DND-41 (cell line): ENCODE measurements at regions not wholly inside any gene's neighbourhood (a gene's known extent, or its start where the extent isn't known, plus 50 kb on each side); places are given as distances from the start of the nearest gene placed in this dataset.

Experiments
- ATAC-seq: fragments of 200-7000 bp; cut with Tn5 transposase; 3 replicates; pipeline ENCODE4 v1.9.1; 2021; ENCODE audit warnings: low read depth; ENCODE audit not compliant: insufficient read depth
- DNase-seq: peaks from one replicate; pipeline ENCODE4 v3.0.0-alpha.2; 2020
- H2AFZ ChIP-seq: 2 replicates; pipeline ENCODE4 v1.6.0; 2012; ENCODE audit warnings: low read depth, low read length
- H3K27ac ChIP-seq: 2 replicates; pipeline ENCODE4 v1.5.1; 2012; ENCODE audit warnings: low read length, inconsistent platforms
- H3K27me3 ChIP-seq: fragments of 200-600 bp; sonication (generic); 2 replicates; pipeline ENCODE4 v1.6.0; 2012; ENCODE audit warnings: low read length, mild to moderate bottlenecking, inconsistent platforms; ENCODE audit not compliant: insufficient read depth, poor library complexity
- H3K36me3 ChIP-seq: 2 replicates; pipeline ENCODE4 v1.5.1; 2012; ENCODE audit warnings: low read length, inconsistent platforms; ENCODE audit not compliant: insufficient read depth
- H3K4me1 ChIP-seq: 2 replicates; pipeline ENCODE4 v1.5.1; 2012; ENCODE audit warnings: mild to moderate bottlenecking, low read length; ENCODE audit not compliant: insufficient read depth
- H3K4me2 ChIP-seq: 2 replicates; pipeline ENCODE4 v1.6.0; 2012; ENCODE audit warnings: mild to moderate bottlenecking, moderate library complexity, low read length, inconsistent platforms; ENCODE audit not compliant: insufficient read depth
- H3K4me3 ChIP-seq, 2 experiments: fragments of 200-600 bp in 1 of 2; shearing (Covaris generic) in 1 of 2; 2 replicates each; pipeline ENCODE4 v1.5.1; 2012 to 2016; ENCODE audit warnings: inconsistent platforms in 2 of 2, low read length in 2 of 2, mild to moderate bottlenecking in 2 of 2, low read depth in 1 of 2, moderate library complexity in 1 of 2
- H3K79me2 ChIP-seq: 2 replicates; pipeline ENCODE4 v1.6.0; 2012; ENCODE audit warnings: low read length, inconsistent platforms; ENCODE audit not compliant: insufficient read depth
- H3K9ac ChIP-seq: 2 replicates; pipeline ENCODE4 v1.6.0; 2012; ENCODE audit warnings: low read depth, mild to moderate bottlenecking, inconsistent platforms, low read length, moderate library complexity
- H3K9me3 ChIP-seq: 2 replicates; pipeline ENCODE4 v1.5.1; 2012; ENCODE audit warnings: low read length, moderate library complexity, mild to moderate bottlenecking, inconsistent platforms; ENCODE audit not compliant: insufficient read depth, severe bottlenecking
- H4K20me1 ChIP-seq: 2 replicates; pipeline ENCODE4 v1.6.0; 2012; ENCODE audit warnings: low read length; ENCODE audit not compliant: insufficient read depth
- CTCF ChIP-seq: IDR thresholded peaks from 2 replicates; pipeline ENCODE4 v1.5.1; 2012; ENCODE audit warnings: borderline replicate concordance, low read length, moderate library complexity, mild to moderate bottlenecking; ENCODE audit not compliant: poor library complexity, severe bottlenecking; ENCODE audit errors: extremely low read depth
- EZH2 ChIP-seq: IDR thresholded peaks from 3 replicates; pipeline ENCODE4 v1.6.1; 2012; ENCODE audit warnings: borderline replicate concordance, low read depth, mild to moderate bottlenecking, moderate library complexity, low read length, inconsistent platforms; ENCODE audit not compliant: severe bottlenecking

DNA sequence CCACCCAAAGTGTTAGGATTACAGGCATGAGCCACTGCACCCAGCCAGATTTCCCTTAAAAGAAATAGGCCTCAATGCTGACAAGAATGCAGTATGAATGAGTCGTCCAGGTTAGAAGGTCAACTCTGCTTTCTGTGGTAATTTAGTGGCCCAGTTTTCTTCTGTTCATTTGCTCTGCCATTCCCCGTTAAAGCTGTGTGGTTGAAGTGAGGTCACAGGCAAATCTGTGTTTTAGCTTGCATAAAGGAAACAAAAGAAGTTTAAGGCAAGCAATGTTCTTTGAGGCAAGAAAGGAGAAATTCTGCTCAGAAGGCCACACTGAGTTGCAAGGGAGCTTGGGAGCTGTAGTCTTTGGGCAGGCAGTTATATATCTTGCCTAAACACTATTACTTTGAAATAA lies 176.8 kb downstream of the LARP7 start:
- H3K27ac ChIP-seq: no peak overlapping the region
- no peaks in the 10 kb centered on the region for H3K27me3 ChIP-seq
- H3K9me3 ChIP-seq: no peaks in the 10 kb centered on the region
- no peak overlapping the region for H2AFZ ChIP-seq
- no peak overlapping the region for H3K9ac ChIP-seq
- TF ChIP-seq EZH2 (no peak), CTCF (no peak)
- H3K79me2 ChIP-seq: no peaks in the 10 kb centered on the region
- no peak for DNase-seq
- ATAC-seq: no peak
- H3K36me3 ChIP-seq: no peaks in the 10 kb centered on the region
- H3K4me3 ChIP-seq: no peak overlapping the region
- H4K20me1 ChIP-seq: no peaks in the 10 kb centered on the region
- H3K4me2 ChIP-seq: no peak overlapping the region
- no peaks in the 10 kb centered on the region for H3K4me1 ChIP-seq

- no peaks in the 10 kb centered on the region for H3K9me3 ChIP-seq
- H3K4me2 ChIP-seq: no peak overlapping the region
- no peak for ATAC-seq
- no peak overlapping the region for H3K9ac ChIP-seq
- no peaks in the 10 kb centered on the region for H4K20me1 ChIP-seq
- no peak for DNase-seq
- no peaks in the 10 kb centered on the region for H3K4me1 ChIP-seq
- H2AFZ ChIP-seq: no peak overlapping the region
- H3K36me3 ChIP-seq: no peaks in the 10 kb centered on the region
- no peaks in the 10 kb centered on the region for H3K27me3 ChIP-seq
- no peak for TF ChIP-seq EZH2
- no peak for TF ChIP-seq CTCF
- no peak overlapping the region for H3K27ac ChIP-seq
- no peak overlapping the region for H3K4me3 ChIP-seq
- no peaks in the 10 kb centered on the region for H3K79me2 ChIP-seq
Observed at GRCh38 chr4:112817933-112818593, 181.1 kb downstream of the LARP7 start.

GRCh38 chr4:112818594-112818965 lies 181.6 kb downstream of the LARP7 start:
- Histone ChIP-seq H3K9ac (no peak overlapping the region), H2AFZ (no peak overlapping the region)

More at GRCh38 chr4:112818594-112818965, 181.6 kb downstream of the LARP7 start:
- TF ChIP-seq CTCF: no peak
- no peak for TF ChIP-seq EZH2
- H3K9me3 ChIP-seq: no peaks in the 10 kb centered on the region
- H3K27me3 ChIP-seq: no peaks in the 10 kb centered on the region
- no peaks in the 10 kb centered on the region for H3K79me2 ChIP-seq
- H3K36me3 ChIP-seq: no peaks in the 10 kb centered on the region
- no peak overlapping the region for H3K27ac ChIP-seq
- DNase-seq (no peak), ATAC-seq (no peak)
- H3K4me1 ChIP-seq: no peaks in the 10 kb centered on the region
- no peaks in the 10 kb centered on the region for H4K20me1 ChIP-seq
- no peak overlapping the region for H3K4me2 ChIP-seq
- no peak overlapping the region for H3K4me3 ChIP-seq
